Gastroesophageal sphincter (tissue), 4 donors: ENCODE measurements at regions not wholly inside any gene's neighbourhood (a gene's known extent, or its start where the extent isn't known, plus 50 kb on each side); places are given as distances from the start of the nearest gene placed in this dataset.

ENCODE experiments used
- ATAC-seq: fragments of 150-250 bp; one replicate; pipeline ENCODE4 v1.9.1; 2016; ENCODE audit warnings: mild to moderate bottlenecking, moderate library complexity
- H3K27ac ChIP-seq, 4 donors: fragments of 200-600 bp; sonication (generic) in 3 of 4; 1 replicate in 3 of 4; 2 replicates in 1 of 4; pipeline ENCODE4 v1.5.1; 2016 to 2019
- H3K27me3 ChIP-seq: fragments of 200-600 bp; sonication (generic); one replicate; pipeline ENCODE4 v1.5.1; 2019
- H3K36me3 ChIP-seq, 2 donors: fragments of 200-600 bp; sonication (generic); one replicate each; pipeline ENCODE4 v1.5.1; 2019; ENCODE audit warnings: control low read depth in 1 of 2
- H3K4me1 ChIP-seq, 3 donors: fragments of 200-600 bp; sonication (generic); 1 replicate in 2 of 3; 2 replicates in 1 of 3; pipeline ENCODE4 v1.5.1; 2016 to 2019; ENCODE audit warnings: control low read depth in 2 of 3
- H3K4me3 ChIP-seq, 2 donors: fragments of 200-600 bp; sonication (generic); one replicate each; pipeline ENCODE4 v1.5.1; 2019; ENCODE audit warnings: mild to moderate bottlenecking in 1 of 2, moderate library complexity in 1 of 2
- H3K9me3 ChIP-seq, 3 donors: fragments of 200-600 bp; sonication (generic); one replicate each; pipeline ENCODE4 v1.5.1; 2017 to 2019; ENCODE audit warnings: control low read depth in 2 of 3
- EP300 ChIP-seq: sonication (generic); formaldehyde crosslinking; IDR thresholded peaks from one replicate; pipeline ENCODE4 v1.6.1; 2017; ENCODE audit warnings: antibody characterized with exemption, mild to moderate bottlenecking
- POLR2A ChIP-seq, 2 donors: fragments of 450-650 bp; IDR thresholded peaks; one replicate each; pipeline ENCODE4 v1.6.1; 2017; ENCODE audit warnings: antibody characterized with exemption in 2 of 2, mild to moderate bottlenecking in 2 of 2, moderate library complexity in 1 of 2
- POLR2AphosphoS5 ChIP-seq: sonication (generic); formaldehyde crosslinking; IDR thresholded peaks from one replicate; pipeline ENCODE4 v1.6.1; 2017; ENCODE audit warnings: antibody characterized with exemption
- WGBS, 2 donors: methylation state at CpG; one replicate each; pipeline ENCODE4 v1.1.5; 2018; ENCODE audit warnings: low coverage in 1 of 2; 5-methylcytosine and 5-hydroxymethylcytosine counted together
- TF ChIP-seq, protein P1 (sequence below), 4 experiments: fragments of 200-600 bp in 2 of 4; fragments of 450-650 bp in 2 of 4; sonication (generic) in 1 of 4; IDR thresholded peaks; one replicate each; pipeline ENCODE4 v1.5.1; 2017 to 2019; ENCODE audit warnings: antibody characterized with exemption in 4 of 4, mild to moderate bottlenecking in 2 of 4, moderate library complexity in 2 of 4

DNA sequence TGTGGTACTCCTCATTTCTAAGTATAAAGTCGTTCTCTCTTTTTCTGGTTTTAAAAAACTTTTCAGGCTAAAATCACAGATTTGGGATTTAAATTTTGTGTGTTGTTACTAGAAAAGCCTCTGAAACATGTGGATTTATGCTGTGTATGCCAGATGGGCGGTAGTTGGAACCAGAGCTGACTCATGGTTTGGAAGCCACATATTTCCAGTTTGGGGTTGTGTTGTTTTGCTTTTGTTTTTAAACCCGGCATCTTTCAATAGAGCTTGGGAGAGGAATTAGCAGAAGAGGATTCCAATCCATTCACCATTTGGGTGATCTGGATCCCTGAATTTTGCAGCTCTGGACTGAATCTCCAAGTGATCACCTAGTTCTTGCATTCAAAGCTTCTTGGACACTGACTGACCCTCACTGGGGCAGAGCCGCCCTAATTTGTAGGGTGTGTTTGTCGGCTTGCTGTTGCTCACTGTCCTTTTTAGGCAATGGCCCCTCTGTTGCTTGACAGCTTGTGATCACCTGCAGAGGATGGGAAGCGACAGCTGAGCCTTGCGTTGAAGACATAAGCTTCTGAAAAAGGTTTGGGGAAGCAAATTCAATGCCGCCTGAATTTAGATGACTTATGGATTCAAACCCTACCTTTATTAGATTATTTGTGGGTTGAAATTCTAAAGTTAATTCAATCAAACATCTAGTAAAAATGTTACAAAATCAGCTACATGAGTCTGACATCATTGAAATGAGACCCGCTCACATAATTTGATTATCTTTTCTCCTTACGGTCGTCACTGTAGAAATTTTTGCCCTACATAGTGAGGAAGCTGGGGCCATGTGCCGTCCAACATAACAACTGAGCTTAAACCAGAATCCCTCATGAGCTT lies 79.9 kb upstream of the CD83 start:
- ATAC-seq, result no peak
- no peak overlapping the region for H3K27ac ChIP-seq
- H3K4me3 ChIP-seq, result no peak overlapping the region
- peaks cover 16% of the 10 kb centered on the region for H3K27me3 ChIP-seq
- no peaks in the 10 kb centered on the region for H3K4me1 ChIP-seq
- no peaks in the 10 kb centered on the region for H3K36me3 ChIP-seq
- H3K9me3 ChIP-seq, result no peaks in the 10 kb centered on the region
- WGBS, 2 donors, result 62 to 81% methylated on average over 10 to 12 of the region's 12 CpGs
- TF ChIP-seq POLR2AphosphoS5 (no peak), POLR2A (IDR thresholded peaks at IDR 0.05) (no peak), EP300 (no peak)
- TF ChIP-seq, protein P1, sequence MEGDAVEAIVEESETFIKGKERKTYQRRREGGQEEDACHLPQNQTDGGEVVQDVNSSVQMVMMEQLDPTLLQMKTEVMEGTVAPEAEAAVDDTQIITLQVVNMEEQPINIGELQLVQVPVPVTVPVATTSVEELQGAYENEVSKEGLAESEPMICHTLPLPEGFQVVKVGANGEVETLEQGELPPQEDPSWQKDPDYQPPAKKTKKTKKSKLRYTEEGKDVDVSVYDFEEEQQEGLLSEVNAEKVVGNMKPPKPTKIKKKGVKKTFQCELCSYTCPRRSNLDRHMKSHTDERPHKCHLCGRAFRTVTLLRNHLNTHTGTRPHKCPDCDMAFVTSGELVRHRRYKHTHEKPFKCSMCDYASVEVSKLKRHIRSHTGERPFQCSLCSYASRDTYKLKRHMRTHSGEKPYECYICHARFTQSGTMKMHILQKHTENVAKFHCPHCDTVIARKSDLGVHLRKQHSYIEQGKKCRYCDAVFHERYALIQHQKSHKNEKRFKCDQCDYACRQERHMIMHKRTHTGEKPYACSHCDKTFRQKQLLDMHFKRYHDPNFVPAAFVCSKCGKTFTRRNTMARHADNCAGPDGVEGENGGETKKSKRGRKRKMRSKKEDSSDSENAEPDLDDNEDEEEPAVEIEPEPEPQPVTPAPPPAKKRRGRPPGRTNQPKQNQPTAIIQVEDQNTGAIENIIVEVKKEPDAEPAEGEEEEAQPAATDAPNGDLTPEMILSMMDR (IDR thresholded peaks at IDR 0.05), result no peak

DNA sequence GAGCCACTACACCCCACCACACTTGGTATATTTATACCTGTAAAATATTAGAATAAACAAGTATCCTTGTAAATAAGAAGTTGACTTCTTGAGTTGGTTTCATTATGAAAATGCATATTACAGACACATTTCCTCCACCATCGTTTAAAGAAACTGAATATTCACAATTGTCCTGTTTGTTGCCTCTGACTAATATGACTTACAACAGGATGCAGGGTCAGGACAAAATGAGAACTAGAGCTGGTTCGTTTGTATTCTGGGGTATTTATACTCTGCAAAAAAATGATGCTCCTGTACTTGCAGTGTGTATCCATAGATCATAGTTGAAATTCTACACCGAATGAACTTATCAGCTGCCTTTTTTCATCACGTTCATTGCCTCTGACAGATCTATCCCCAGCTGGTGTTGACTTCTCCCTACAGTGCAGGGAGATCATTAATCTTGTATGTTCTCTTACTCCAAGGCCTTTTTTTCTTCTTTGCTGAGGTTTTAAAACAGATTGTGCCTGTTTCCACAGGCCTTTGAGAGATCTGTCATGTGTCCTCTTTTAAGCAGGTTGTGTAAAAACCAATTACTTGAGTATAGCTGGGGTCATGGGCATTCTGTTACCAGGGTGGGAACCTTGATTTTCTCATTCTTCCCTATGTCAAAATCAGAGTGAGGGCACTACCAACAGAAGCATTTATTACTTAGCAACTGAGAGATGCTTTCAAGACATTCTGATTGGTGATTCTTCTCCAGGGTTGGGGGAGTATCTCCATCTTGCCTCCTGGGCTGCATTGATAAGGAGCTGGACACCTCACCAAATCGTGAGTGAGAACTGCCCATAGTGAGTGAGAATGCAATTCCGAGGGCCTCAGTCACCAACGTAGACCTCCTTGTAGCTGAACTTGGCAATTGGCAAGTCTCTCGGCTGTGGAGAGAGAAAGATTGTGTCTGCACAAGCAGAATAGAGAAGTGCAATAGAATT lies 78.8 kb upstream of the CD83 start:
- H3K4me3 ChIP-seq, result no peak overlapping the region
- WGBS, 2 donors, result 49 to 51% methylated on average over 5 to 7 of the region's 8 CpGs
- no peak overlapping the region for H3K27ac ChIP-seq
- TF ChIP-seq, protein P1 (IDR thresholded peaks at IDR 0.05), result no peak
- TF ChIP-seq EP300 (no peak), POLR2A (IDR thresholded peaks at IDR 0.05) (no peak), POLR2AphosphoS5 (no peak)
- H3K27me3 ChIP-seq, result peaks cover 14% of the 10 kb centered on the region
- H3K9me3 ChIP-seq, result no peaks in the 10 kb centered on the region
- no peak for ATAC-seq
- no peaks in the 10 kb centered on the region for H3K4me1 ChIP-seq
- no peaks in the 10 kb centered on the region for H3K36me3 ChIP-seq

DNA sequence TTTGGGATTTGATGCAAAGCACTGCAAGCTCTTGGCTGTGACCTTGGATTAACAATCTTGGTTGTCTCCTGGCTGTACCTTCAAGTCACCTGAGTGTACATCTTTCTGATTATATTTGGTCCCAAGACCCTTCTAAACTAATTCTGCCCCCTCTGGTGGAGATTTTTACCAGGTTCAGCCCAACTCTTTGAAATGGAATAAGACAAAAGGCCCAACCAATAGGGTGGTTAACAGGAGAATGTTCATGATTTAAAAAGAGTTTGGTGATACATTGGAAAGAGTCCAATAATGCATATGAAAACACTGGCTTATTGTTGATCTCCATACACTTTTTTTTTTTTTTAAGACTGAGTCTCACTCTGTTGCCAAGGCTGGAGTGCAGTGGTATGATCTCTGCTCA lies 77.5 kb upstream of the CD83 start:
- Histone ChIP-seq H3K27me3 (peaks cover 12% of the 10 kb centered on the region), H3K9me3 (no peaks in the 10 kb centered on the region), H3K4me3 (no peak overlapping the region), H3K27ac (no peak overlapping the region), H3K4me1 (no peaks in the 10 kb centered on the region), H3K36me3 (no peaks in the 10 kb centered on the region)
- ATAC-seq, result no peak
- TF ChIP-seq POLR2AphosphoS5 (no peak), EP300 (no peak), POLR2A (IDR thresholded peaks at IDR 0.05) (no peak)
- TF ChIP-seq, protein P1 (IDR thresholded peaks at IDR 0.05), result no peak

DNA sequence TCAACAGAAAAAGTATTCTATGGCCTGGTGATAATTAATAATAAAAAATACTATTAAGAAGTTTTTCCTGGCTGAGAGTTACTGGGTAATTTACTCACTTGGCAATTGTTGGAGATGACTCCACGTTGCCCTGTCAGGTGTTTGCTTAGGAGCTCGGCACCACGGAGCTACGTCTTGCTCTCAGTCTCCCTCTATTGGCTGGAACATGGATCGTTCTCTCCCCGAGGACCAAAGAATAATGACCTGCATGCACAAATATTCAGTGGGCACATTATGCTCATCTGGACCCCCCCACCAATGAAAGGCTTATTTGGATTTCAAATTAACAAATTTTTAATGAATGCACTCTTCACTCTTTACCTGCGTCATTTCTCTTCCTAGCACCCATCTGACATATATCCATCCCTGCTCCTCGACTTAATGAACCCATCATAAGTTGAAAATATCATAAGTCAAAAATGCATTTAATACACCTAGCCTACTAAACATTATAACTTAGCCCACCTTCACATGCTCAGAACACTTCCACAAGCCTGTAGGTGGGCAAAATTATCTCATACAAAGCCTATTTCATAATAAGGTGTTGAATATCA lies 71.0 kb upstream of the CD83 start:
- no peak overlapping the region for H3K4me3 ChIP-seq
- no peak for ATAC-seq
- peaks cover 53% of the 10 kb centered on the region for H3K27me3 ChIP-seq
- H3K4me1 ChIP-seq, result no peaks in the 10 kb centered on the region
- no peak overlapping the region for H3K27ac ChIP-seq
- H3K9me3 ChIP-seq, result no peaks in the 10 kb centered on the region
- 22 to 27% methylated on average over 8 of the region's 8 CpGs for WGBS, 2 donors
- no peak for TF ChIP-seq POLR2A (IDR thresholded peaks at IDR 0.05)
- TF ChIP-seq, protein P1 (IDR thresholded peaks at IDR 0.05), result peak; percentile 17 to 62 (median 38)
- H3K36me3 ChIP-seq, result no peaks in the 10 kb centered on the region
